Neural crest cell (in vitro differentiated cells): ENCODE measurements at regions not wholly inside any gene's neighbourhood (a gene's known extent, or its start where the extent isn't known, plus 50 kb on each side); places are given as distances from the start of the nearest gene placed in this dataset.

Experiments
- DNase-seq: peaks from one replicate; pipeline ENCODE4 v3.0.0; 2021; ENCODE audit warnings: low read depth, mixed read lengths, low spot score
- H3K27ac Mint-ChIP-seq: one replicate; pipeline ENCODE4 v1.8.0; 2021; ENCODE audit warnings: mild to moderate bottlenecking, mixed read lengths; ENCODE audit not compliant: unreplicated experiment
- H3K27me3 Mint-ChIP-seq: 2 replicates; pipeline ENCODE4 v1.8.0; 2021; ENCODE audit warnings: low read depth, mild to moderate bottlenecking, mixed read lengths
- H3K36me3 Mint-ChIP-seq: 2 replicates; pipeline ENCODE4 v1.8.0; 2021; ENCODE audit warnings: low read depth, mild to moderate bottlenecking, mixed read lengths
- H3K4me1 Mint-ChIP-seq: 2 replicates; pipeline ENCODE4 v1.8.0; 2021; ENCODE audit warnings: mixed read lengths
- H3K4me3 Mint-ChIP-seq: one replicate; pipeline ENCODE4 v1.8.0; 2021; ENCODE audit warnings: mild to moderate bottlenecking, mixed read lengths
- H3K9me3 Mint-ChIP-seq: 2 replicates; pipeline ENCODE4 v1.8.0; 2021; ENCODE audit warnings: mixed read lengths
- TF ChIP-seq, protein P1 (sequence below): fragments of 200-600 bp; sonication (generic); conservative IDR thresholded peaks from 2 replicates; pipeline ENCODE4 v1.5.0; 2021; ENCODE audit warnings: antibody characterized with exemption, mild to moderate bottlenecking

DNA sequence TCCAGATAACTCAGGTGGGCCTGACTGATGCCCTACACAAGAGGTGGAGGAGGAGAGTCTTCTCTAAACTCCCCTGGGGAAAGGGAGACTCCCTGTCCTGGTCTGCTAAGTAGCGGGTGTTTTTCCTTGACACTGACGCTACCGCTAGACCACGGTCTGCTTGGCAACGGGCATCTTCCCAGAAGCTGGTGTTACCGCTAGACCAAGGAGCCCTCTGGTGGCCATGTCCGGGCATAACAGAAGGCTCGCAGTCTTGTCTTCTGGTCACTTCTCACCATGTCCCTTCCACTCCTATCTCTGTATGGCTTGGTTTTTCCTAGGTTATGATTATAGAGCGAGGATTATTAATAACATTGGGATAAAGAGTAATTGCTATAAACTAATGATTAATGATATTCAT, 965.5 kb downstream of the TMEM121 start:
- peaks cover 18% of the 10 kb centered on the region for H3K9me3 Mint-ChIP-seq
- no peak overlapping the region for H3K27ac Mint-ChIP-seq
- DNase-seq, result no peak

DNA sequence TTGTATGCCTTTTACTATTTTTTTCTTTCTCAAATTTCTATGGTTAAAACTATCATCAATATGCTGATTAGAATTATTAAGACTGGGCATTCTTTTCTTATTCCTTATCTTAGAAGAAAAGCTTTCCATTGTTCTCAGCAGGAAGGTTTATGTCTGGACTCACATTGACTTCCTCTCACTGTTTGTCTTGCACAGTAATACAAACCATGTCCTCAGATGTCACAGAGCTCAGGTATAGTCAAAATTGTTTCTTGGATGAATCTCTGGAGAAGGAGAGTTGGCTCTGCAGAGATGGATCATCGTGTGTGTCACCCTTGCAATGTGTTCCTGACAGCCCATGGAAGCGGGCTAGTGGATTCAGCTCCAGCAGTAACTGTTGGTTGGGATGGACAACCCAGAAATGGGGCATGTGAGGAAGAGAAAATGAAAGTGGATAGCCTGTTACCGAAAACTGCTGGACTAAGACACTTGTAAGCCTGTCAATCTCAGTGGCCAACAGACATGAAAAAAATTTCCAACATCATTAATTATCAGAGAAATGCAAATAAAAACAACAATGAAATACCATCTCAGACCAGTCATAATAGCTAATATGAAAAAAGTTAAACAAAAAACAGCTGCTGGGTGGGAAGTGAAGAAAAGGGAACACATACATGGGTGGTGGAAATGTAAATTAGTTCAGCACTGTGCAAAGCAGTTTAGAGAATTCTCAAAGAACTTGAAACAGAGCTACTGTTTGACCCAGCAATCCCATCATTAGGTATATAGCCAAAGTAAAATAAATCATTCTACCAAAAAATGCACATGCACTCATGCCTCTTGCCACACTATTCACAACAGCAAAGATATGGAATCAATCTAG, 967.8 kb downstream of the TMEM121 start:
- Mint-ChIP-seq H3K4me1 (no peaks in the 10 kb centered on the region), H3K4me3 (no peak overlapping the region), H3K27ac (no peak overlapping the region), H3K9me3 (peaks cover 28% of the 10 kb centered on the region), H3K27me3 (no peaks in the 10 kb centered on the region), H3K36me3 (peaks cover 4% of the 10 kb centered on the region)
- DNase-seq, result no peak
- TF ChIP-seq, protein P1, sequence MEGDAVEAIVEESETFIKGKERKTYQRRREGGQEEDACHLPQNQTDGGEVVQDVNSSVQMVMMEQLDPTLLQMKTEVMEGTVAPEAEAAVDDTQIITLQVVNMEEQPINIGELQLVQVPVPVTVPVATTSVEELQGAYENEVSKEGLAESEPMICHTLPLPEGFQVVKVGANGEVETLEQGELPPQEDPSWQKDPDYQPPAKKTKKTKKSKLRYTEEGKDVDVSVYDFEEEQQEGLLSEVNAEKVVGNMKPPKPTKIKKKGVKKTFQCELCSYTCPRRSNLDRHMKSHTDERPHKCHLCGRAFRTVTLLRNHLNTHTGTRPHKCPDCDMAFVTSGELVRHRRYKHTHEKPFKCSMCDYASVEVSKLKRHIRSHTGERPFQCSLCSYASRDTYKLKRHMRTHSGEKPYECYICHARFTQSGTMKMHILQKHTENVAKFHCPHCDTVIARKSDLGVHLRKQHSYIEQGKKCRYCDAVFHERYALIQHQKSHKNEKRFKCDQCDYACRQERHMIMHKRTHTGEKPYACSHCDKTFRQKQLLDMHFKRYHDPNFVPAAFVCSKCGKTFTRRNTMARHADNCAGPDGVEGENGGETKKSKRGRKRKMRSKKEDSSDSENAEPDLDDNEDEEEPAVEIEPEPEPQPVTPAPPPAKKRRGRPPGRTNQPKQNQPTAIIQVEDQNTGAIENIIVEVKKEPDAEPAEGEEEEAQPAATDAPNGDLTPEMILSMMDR, result no peak

More for the DNA sequence above, 965.5 kb downstream of the TMEM121 start:
- Mint-ChIP-seq H3K36me3 (peaks cover 4% of the 10 kb centered on the region), H3K27me3 (no peaks in the 10 kb centered on the region), H3K4me1 (no peaks in the 10 kb centered on the region), H3K4me3 (no peak overlapping the region)
- TF ChIP-seq, protein P1, result no peak

DNA sequence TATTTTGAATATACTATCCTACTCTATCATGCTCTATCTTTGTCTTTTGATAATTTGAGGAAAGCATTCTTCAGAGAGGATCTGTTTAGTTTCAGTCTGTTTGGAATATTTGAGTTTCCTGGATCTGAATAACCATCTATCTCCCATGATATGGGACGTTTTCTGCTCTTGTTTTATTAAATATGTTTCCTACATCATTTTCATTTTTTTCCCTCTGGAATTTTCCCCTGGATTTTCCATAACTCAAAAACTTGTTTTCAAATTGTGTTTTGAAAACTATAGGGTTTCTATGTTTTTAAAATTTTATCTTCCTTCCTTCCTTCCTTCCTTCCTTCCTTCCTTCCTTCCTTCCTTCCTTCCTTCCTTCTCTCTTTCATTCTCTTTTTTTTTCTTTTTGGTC, 974.2 kb downstream of the TMEM121 start:
- Mint-ChIP-seq H3K27me3 (no peaks in the 10 kb centered on the region), H3K36me3 (peaks cover 8% of the 10 kb centered on the region), H3K4me1 (no peaks in the 10 kb centered on the region), H3K27ac (no peak overlapping the region), H3K9me3 (peaks cover 30% of the 10 kb centered on the region), H3K4me3 (no peak overlapping the region)
- TF ChIP-seq, protein P1, result no peak
- DNase-seq, result no peak

DNA sequence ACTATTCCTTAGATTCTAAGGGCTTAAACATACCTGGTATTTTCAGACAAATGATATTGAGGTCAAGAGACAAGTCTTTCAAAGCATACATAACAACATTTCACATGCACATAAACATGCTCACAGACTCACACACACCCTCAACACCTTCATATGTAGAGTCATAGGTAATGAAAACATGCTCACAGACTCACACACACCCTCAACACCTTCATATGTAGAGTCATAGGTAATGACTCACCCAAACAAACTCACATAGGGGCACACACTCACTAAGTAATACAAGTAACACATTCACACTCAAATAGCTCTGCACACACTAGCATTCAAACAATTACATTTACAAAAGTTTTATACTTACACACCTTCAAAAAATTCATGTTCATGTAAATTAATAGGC, 975.5 kb downstream of the TMEM121 start:
- TF ChIP-seq, protein P1, result no peak
- peaks cover 30% of the 10 kb centered on the region for H3K9me3 Mint-ChIP-seq
- H3K4me3 Mint-ChIP-seq, result no peak overlapping the region

DNA sequence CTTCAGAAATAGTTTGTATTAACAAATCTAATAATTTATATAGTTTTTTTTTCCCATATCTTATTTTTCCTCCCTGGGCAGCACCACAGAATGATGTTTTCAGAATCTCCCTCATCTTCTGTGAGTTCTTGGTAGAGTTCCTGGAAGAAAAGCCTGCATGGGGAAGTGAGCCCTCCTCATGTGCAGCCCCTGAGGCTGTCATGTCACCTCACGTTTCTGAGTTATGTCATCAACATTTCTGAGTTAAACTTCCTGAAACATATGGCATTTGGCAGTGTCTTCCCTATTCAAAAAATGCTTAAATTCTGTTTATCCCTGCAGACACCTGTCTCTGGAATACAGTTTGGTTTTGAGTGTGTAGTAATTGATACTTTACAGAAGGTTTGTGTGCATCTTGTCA, 979.0 kb downstream of the TMEM121 start:
- Mint-ChIP-seq H3K4me1 (no peaks in the 10 kb centered on the region), H3K9me3 (peaks cover 20% of the 10 kb centered on the region), H3K4me3 (no peak overlapping the region), H3K36me3 (peaks cover 14% of the 10 kb centered on the region), H3K27ac (no peak overlapping the region), H3K27me3 (no peaks in the 10 kb centered on the region)
- DNase-seq, result no peak
- TF ChIP-seq, protein P1, result no peak

More for the DNA sequence above, 975.5 kb downstream of the TMEM121 start:
- Mint-ChIP-seq H3K27ac (no peak overlapping the region), H3K4me1 (no peaks in the 10 kb centered on the region), H3K36me3 (peaks cover 11% of the 10 kb centered on the region), H3K27me3 (no peaks in the 10 kb centered on the region)
- DNase-seq, result no peak
